ENCODE measurements at regions not wholly inside any gene's neighbourhood (a gene's known extent, or its start where the extent isn't known, plus 50 kb on each side); places are given as distances from the start of the nearest gene placed in this dataset.

GRCh38 chr10:78702186-78702585 is 366.6 kb upstream of the ZMIZ1 start:
- Histone ChIP-seq H3K9me3 (no peaks in the 10 kb centered on the region), H3K36me3 (no peaks in the 10 kb centered on the region), H3K27me3 (no peaks in the 10 kb centered on the region), H3K4me3 (no peak overlapping the region), H3K27ac (no peak overlapping the region), H3K4me1 (no peaks in the 10 kb centered on the region)
- ATAC-seq (no peak), DNase-seq (no peak)
- intact Hi-C loops (cut with DNase I): no loop called here
- TF ChIP-seq, protein P1, sequence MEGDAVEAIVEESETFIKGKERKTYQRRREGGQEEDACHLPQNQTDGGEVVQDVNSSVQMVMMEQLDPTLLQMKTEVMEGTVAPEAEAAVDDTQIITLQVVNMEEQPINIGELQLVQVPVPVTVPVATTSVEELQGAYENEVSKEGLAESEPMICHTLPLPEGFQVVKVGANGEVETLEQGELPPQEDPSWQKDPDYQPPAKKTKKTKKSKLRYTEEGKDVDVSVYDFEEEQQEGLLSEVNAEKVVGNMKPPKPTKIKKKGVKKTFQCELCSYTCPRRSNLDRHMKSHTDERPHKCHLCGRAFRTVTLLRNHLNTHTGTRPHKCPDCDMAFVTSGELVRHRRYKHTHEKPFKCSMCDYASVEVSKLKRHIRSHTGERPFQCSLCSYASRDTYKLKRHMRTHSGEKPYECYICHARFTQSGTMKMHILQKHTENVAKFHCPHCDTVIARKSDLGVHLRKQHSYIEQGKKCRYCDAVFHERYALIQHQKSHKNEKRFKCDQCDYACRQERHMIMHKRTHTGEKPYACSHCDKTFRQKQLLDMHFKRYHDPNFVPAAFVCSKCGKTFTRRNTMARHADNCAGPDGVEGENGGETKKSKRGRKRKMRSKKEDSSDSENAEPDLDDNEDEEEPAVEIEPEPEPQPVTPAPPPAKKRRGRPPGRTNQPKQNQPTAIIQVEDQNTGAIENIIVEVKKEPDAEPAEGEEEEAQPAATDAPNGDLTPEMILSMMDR (IDR thresholded peaks at IDR 0.05): no peak

DNA sequence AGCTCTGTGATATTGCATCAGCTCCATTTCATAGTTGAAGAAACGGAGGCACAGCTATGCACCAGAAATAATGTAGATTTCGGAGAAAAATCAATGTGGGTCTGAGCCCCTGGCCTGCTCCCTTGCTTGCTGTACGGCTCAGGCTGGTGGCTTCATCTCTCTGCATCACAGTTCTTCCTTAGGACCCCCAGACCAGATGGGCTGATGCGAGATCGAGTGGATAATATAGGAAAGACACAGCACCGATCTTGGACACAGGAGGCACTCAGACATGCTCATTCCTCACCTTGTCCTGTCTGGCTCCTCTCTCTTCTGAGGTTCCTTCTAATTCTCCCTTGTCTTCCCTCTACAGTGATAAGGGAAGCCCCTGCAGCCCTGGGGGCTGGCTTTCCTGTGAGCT is 365.9 kb upstream of the ZMIZ1 start:
- TF ChIP-seq, protein P1 (IDR thresholded peaks at IDR 0.05): no peak
- intact Hi-C loops (cut with DNase I): no loop called here

GRCh38 chr10:78703593-78703992 is 365.2 kb upstream of the ZMIZ1 start:
- H3K9me3 ChIP-seq: no peaks in the 10 kb centered on the region
- intact Hi-C loops (cut with DNase I): no loop called here

More for the DNA sequence above, 365.9 kb upstream of the ZMIZ1 start:
- Histone ChIP-seq H3K9me3 (no peaks in the 10 kb centered on the region), H3K27me3 (no peaks in the 10 kb centered on the region), H3K4me1 (no peaks in the 10 kb centered on the region), H3K27ac (no peak overlapping the region), H3K4me3 (no peak overlapping the region), H3K36me3 (no peaks in the 10 kb centered on the region)
- ATAC-seq (no peak), DNase-seq (no peak)

GRCh38 chr10:78706256-78706655 is 362.5 kb upstream of the ZMIZ1 start:
- no peak overlapping the region for H3K27ac ChIP-seq
- ATAC-seq: no peak
- H3K4me1 ChIP-seq: no peaks in the 10 kb centered on the region
- DNase-seq: no peak
- TF ChIP-seq, protein P1 (IDR thresholded peaks at IDR 0.05): no peak
- H3K36me3 ChIP-seq: no peaks in the 10 kb centered on the region
- no peaks in the 10 kb centered on the region for H3K27me3 ChIP-seq
- intact Hi-C loops (cut with DNase I): no loop called here
- no peak overlapping the region for H3K4me3 ChIP-seq
- H3K9me3 ChIP-seq: no peaks in the 10 kb centered on the region

More at GRCh38 chr10:78703593-78703992, 365.2 kb upstream of the ZMIZ1 start:
- no peak overlapping the region for H3K27ac ChIP-seq
- DNase-seq (no peak), ATAC-seq (no peak)
- TF ChIP-seq, protein P1 (IDR thresholded peaks at IDR 0.05): no peak
- no peak overlapping the region for H3K4me3 ChIP-seq
- no peaks in the 10 kb centered on the region for H3K4me1 ChIP-seq
- H3K36me3 ChIP-seq: no peaks in the 10 kb centered on the region
- no peaks in the 10 kb centered on the region for H3K27me3 ChIP-seq

DNA sequence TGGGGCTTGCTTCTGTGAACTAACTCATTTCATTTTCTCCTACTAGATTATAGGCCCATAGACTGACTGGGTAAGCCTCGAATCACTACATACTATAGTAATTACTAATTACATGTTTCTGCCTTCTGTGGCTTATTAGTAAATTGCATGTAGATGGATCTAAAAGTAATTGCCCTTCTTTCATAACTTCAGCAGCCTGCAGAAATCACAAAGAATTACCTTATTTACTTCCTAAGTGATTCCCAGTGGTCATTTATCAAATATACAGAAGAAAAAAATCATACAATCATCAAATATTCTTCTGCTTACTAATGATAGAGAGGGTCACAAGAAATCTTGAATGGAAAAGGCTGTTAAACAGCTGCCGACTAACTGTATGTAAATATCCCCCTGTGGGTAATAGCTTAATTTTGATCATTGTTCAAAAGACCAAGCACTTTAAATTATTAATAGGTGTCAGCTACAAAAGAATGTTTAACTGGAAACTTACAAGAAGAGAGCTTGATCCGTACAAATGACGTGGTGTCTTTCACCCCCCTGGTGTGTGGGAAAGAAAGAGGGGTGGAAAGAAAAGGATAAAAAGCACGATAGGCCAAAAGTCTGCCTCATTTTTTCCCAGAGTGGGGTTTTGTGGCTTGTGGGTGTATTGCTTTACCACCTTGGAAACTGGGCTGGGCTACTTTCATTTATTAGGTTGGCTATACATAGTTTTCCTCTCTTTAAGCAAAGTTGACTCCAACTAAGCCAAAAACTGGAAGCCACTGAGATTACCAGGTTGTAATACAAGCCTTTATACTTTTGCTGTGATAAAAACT is 361.8 kb upstream of the ZMIZ1 start:
- TF ChIP-seq, protein P1 (IDR thresholded peaks at IDR 0.05): no peak
- ATAC-seq: no peak

More for the DNA sequence above, 361.8 kb upstream of the ZMIZ1 start:
- Histone ChIP-seq H3K4me3 (no peak overlapping the region), H3K4me1 (no peaks in the 10 kb centered on the region), H3K27ac (no peak overlapping the region), H3K27me3 (no peaks in the 10 kb centered on the region), H3K9me3 (no peaks in the 10 kb centered on the region), H3K36me3 (no peaks in the 10 kb centered on the region)
- intact Hi-C loops (cut with DNase I): no loop called here
- DNase-seq: no peak

All from left lung (tissue), 4 donors.